Breast epithelium (tissue), 4 donors: ENCODE measurements at regions not wholly inside any gene's neighbourhood (a gene's known extent, or its start where the extent isn't known, plus 50 kb on each side); places are given as distances from the start of the nearest gene placed in this dataset.

Experiments
- DNase-seq, 2 donors: peaks; one replicate each; pipeline ENCODE4 v3.0.0-alpha.2; 2019; ENCODE audit warnings: low spot score in 2 of 2
- H3K27ac ChIP-seq, 2 donors: fragments of 200-600 bp; sonication (generic) in 1 of 2; one replicate each; pipeline ENCODE4 v1.5.1; 2016 to 2019; ENCODE audit warnings: mild to moderate bottlenecking in 1 of 2
- H3K27me3 ChIP-seq, 2 donors: fragments of 200-600 bp; sonication (generic) in 1 of 2; one replicate each; pipeline versions ENCODE4 v1.5.1 to v1.6.0; 2017 to 2019; ENCODE audit warnings: control low read depth in 1 of 2, mild to moderate bottlenecking in 1 of 2
- H3K36me3 ChIP-seq: fragments of 200-600 bp; one replicate; pipeline ENCODE4 v1.5.1; 2019
- H3K4me1 ChIP-seq, 2 donors: fragments of 200-600 bp; sonication (generic); one replicate each; pipeline ENCODE4 v1.5.1; 2016 to 2019; ENCODE audit warnings: control low read depth in 1 of 2
- H3K4me3 ChIP-seq, 3 donors: fragments of 200-600 bp; sonication (generic); 1 replicate in 2 of 3; 2 replicates in 1 of 3; pipeline ENCODE4 v1.5.1; 2016 to 2019; ENCODE audit warnings: mild to moderate bottlenecking in 3 of 3, moderate library complexity in 2 of 3
- H3K9me3 ChIP-seq, 2 donors: fragments of 200-600 bp; sonication (generic) in 1 of 2; one replicate each; pipeline ENCODE4 v1.5.1; 2016 to 2019; ENCODE audit warnings: control low read depth in 1 of 2
- CTCF ChIP-seq, 3 donors: fragments of 450-650 bp; IDR thresholded peaks; one replicate each; pipeline ENCODE4 v1.5.1; 2016 to 2017; ENCODE audit warnings: antibody characterized with exemption in 3 of 3, mild to moderate bottlenecking in 3 of 3, moderate library complexity in 3 of 3
- POLR2A ChIP-seq: fragments of 450-650 bp; IDR thresholded peaks from one replicate; pipeline ENCODE4 v1.6.1; 2016; ENCODE audit warnings: antibody characterized with exemption, mild to moderate bottlenecking, moderate library complexity
- POLR2AphosphoS5 ChIP-seq, 3 donors: sonication (generic); formaldehyde crosslinking; IDR thresholded peaks; one replicate each; pipeline ENCODE4 v1.6.1; 2017; ENCODE audit warnings: antibody characterized with exemption in 3 of 3
- intact Hi-C: fragments of 100-400 bp; cut with DNase I; formaldehyde crosslinking; loops from one replicate; pipeline ENCODE4 v1.15.1; 2023; ENCODE audit warnings: low total_unique reads

GRCh38 chr1:224865510-224865909 lies 64.0 kb upstream of the DNAH14 start:
- Histone ChIP-seq H3K4me1 (no peaks in the 10 kb centered on the region), H3K27ac (no peak overlapping the region), H3K9me3 (peaks cover 0 to 14% of the 10 kb centered on the region in 2 donors), H3K27me3 (no peaks in the 10 kb centered on the region), H3K4me3 (no peak overlapping the region), H3K36me3 (no peaks in the 10 kb centered on the region)
- intact Hi-C loops = no loop called here
- no peak for TF ChIP-seq POLR2A
- TF ChIP-seq CTCF (IDR thresholded peaks at IDR 0.05) = no peak
- no peak for TF ChIP-seq POLR2AphosphoS5 (IDR thresholded peaks at IDR 0.05)
- no peak for DNase-seq

GRCh38 chr1:224866940-224867339 lies 62.5 kb upstream of the DNAH14 start:
- no peak for TF ChIP-seq CTCF (IDR thresholded peaks at IDR 0.05)
- no peak for TF ChIP-seq POLR2A
- TF ChIP-seq POLR2AphosphoS5 (IDR thresholded peaks at IDR 0.05) = no peak
- Histone ChIP-seq H3K9me3 (peaks cover 0 to 14% of the 10 kb centered on the region in 2 donors), H3K36me3 (no peaks in the 10 kb centered on the region), H3K4me3 (no peak overlapping the region), H3K4me1 (no peaks in the 10 kb centered on the region), H3K27me3 (no peaks in the 10 kb centered on the region), H3K27ac (no peak overlapping the region)
- intact Hi-C loops = no loop called here
- DNase-seq = no peak

GRCh38 chr1:224867715-224868114 lies 61.8 kb upstream of the DNAH14 start:
- no peaks in the 10 kb centered on the region for H3K36me3 ChIP-seq

GRCh38 chr1:224872832-224873433 lies 56.5 kb upstream of the DNAH14 start:
- Histone ChIP-seq H3K36me3 (no peaks in the 10 kb centered on the region), H3K27ac (no peak overlapping the region)
- intact Hi-C loops = no loop called here

More at GRCh38 chr1:224867715-224868114, 61.8 kb upstream of the DNAH14 start:
- Histone ChIP-seq H3K27me3 (no peaks in the 10 kb centered on the region), H3K9me3 (peaks cover 0 to 14% of the 10 kb centered on the region in 2 donors), H3K4me3 (no peak overlapping the region), H3K4me1 (no peaks in the 10 kb centered on the region), H3K27ac (no peak overlapping the region)
- intact Hi-C loops = no loop called here
- TF ChIP-seq POLR2AphosphoS5 (IDR thresholded peaks at IDR 0.05) = no peak
- TF ChIP-seq CTCF (IDR thresholded peaks at IDR 0.05) = no peak
- no peak for TF ChIP-seq POLR2A
- DNase-seq = no peak

More at GRCh38 chr1:224872832-224873433, 56.5 kb upstream of the DNAH14 start:
- H3K9me3 ChIP-seq = no peaks in the 10 kb centered on the region
- DNase-seq = no peak
- H3K4me3 ChIP-seq = no peak overlapping the region
- no peak for TF ChIP-seq POLR2AphosphoS5 (IDR thresholded peaks at IDR 0.05)
- TF ChIP-seq CTCF (IDR thresholded peaks at IDR 0.05) = no peak
- no peak for TF ChIP-seq POLR2A
- no peaks in the 10 kb centered on the region for H3K27me3 ChIP-seq
- H3K4me1 ChIP-seq = no peaks in the 10 kb centered on the region
